HG03469 (cell line): ENCODE measurements at regions not wholly inside any gene's neighbourhood (a gene's known extent, or its start where the extent isn't known, plus 50 kb on each side); places are given as distances from the start of the nearest gene placed in this dataset.

Source experiments
- ATAC-seq: cut with Tn5 transposase; IDR thresholded peaks from one replicate; pipeline ENCODE4 v1.9.1; 2021; ENCODE audit warnings: mild to moderate bottlenecking, moderate library complexity, moderate number of reproducible peaks; ENCODE audit not compliant: unreplicated experiment

DNA sequence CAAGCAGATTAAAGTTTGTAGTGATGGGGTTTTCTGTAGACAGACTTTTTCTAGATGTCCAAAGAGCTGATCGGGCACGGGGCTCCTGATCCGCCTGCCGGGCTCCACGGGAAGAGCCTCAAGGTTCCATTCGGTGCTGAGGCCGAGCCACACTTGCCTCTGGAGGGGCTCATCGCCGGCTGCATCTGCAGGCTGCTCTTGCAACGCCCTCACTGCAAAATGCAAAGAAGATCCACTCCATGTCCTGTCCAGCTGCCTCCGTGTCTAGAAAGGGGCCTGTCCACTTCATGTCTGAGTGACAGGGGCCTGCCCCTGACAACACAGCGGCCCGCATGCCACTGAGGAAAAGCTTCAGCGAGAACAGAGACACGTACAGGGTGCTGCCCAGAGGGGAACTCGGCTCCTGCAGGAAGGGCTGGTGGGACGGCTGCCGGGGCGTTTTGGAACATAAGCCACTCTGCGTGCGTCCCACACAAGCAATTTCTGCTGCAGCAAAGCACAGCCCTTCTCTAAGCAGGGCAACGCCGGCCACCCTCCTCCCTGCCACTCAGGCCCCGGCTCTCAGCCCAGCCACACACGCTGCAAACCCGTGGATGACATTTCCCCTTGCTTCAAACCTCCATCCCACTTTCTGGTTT lies 53.6 kb upstream of the CTDP1 start:
- ATAC-seq: no peak

DNA sequence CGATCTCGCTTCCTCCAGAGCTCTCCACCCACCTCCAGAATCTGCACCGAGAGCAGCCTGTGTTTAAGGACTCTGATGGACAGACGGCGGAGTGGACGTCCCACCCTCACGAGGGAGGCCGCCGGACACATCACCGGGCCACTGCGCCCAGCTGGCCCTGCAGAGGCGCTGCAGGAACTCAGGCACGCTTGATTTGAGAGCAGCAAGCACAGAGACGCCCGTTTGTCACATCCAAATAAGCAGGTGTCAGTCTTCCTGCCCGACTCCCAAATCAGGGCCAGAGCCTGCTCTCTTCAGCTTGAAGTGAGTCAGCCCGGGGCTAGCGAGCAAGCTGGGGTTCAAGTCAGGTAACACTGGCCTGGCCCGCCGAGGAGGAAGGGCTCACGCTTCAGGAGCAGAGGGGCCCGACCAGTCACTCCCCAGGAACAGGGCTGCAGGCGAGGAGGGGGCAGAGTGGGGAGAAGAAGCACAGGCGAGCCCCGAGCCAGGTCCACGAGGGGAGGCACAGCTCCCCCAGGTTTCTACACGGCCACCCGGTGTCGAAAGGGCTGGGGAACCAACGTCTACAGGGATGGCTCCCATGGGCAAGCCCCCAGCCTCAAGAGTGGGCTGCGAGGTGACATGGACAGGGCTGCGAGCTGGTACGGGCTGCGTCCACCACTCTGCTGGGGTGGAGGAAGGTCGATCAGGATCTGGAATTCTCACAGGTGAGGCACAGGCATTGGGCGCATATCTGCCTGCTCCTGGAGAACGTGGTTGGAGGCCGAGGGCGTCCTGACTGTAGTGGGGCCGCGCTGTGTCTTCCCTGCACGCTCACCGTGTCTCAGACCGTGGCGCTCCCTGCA lies 52.5 kb upstream of the CTDP1 start:
- no peak for ATAC-seq

DNA sequence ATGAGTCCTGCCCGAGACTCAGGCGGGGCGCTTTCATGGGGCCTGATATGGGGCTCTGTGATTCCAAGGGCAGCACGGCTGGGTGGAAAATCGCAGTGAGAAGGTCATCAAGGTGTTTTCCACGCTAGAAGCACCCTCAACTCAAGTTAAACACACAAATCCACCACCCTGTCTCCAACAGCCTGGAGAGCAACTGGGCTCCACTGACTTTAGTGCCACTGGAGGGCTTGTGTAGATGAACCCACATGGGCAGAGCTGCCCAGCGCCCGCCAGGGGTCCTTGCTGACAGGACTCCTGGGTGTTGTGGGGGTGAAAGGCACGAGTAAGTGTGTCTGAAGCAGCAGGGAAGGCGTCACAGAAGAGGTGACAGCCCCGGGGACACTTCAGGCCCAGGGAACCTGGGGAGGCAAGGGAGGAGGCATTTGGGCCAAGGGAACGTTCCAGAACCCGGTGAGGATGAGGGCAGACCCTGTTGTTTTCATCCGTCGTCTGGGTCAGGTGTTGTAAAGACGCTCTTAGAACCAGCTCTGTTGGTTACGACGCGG lies 51.8 kb upstream of the CTDP1 start:
- ATAC-seq: no peak

DNA sequence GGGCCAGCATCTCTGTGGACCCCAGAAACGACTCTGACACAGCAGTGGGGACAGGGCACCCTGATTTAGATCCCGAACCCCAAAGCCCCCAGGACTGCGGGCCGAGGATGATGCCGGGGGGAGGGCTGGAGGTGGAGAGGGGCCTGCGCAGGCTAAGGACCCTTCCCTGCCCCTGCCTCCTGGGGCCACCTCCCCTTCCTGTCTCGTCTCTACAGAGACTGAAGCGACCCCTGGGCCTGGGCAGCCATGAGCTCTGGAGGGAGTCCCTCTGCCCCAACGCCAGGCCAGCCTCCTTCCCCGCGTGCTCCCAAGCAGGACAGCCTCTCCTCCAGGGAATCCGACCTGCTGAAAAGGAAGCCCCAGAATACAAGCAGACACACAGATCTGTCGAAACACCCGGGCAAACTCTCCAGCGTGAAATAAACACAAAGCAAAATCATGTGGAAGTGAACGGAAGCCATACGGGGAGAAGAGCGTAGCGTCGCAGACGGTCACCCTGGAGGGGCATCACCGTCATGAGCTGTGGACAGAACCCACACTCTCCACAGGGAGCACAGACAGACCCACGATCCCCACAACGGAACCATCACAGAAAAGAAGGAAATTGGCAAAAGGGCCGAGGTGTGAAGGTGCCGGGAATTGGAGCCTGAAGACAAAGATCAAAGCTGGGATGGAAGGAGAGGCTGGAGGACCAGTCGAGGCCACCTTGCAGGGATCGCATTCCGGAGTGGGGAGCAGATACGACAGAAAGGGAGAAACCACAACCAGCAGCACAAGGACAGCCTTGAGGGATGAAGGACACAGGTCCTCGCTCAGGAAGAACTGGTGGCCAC lies 51.0 kb upstream of the CTDP1 start:
- ATAC-seq: no peak

DNA sequence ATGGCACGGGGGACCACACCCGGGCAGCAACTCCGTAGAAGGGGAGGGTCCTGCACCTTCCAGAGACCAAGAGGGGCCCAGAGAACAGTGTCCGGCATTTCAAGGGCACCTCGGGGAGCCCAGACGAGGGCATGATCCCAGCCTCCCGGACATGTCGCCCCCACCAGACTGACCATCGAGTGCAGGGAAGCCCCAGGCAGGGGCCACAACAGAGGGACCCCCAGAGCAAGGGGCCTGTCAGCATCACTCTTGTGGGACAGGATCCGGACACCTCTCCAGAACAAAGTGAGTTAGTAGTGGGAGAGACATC lies 50.4 kb upstream of the CTDP1 start:
- ATAC-seq: no peak

DNA sequence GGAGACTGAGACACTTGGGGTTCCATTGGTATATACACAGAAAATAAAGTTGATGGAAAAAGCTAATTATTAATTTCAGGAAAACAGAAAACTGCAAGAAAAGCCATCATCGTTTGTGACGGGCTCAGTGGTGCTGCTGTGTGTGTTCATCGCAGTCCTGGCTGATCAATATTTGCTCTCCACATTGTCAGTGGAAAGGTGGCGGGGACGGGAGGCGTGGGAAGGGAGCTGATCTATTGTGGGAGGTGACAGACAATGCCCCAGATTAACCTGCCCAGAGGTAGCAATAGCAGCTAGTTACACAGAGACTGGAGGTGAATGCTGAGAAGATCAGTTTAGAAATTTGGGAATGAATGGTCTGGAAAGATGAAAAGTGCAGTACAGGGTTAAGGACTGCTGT lies 50.0 kb upstream of the CTDP1 start:
- no peak for ATAC-seq
